C4-2B (cell line): ENCODE measurements at regions not wholly inside any gene's neighbourhood (a gene's known extent, or its start where the extent isn't known, plus 50 kb on each side); places are given as distances from the start of the nearest gene placed in this dataset.

Experiments used
- H3K27ac ChIP-seq: fragments of 450-650 bp; 2 replicates; pipeline ENCODE4 v1.5.1; 2017
- CTCF ChIP-seq: fragments of 450-650 bp; conservative IDR thresholded peaks from 2 replicates; pipeline ENCODE4 v1.5.1; 2017; ENCODE audit warnings: mild to moderate bottlenecking
- ZFX ChIP-seq: fragments of 450-650 bp; IDR thresholded peaks from 2 replicates; pipeline ENCODE4 v1.6.1; 2017

GRCh38 chr3:135448520-135448919 is 517.0 kb upstream of the PPP2R3A start:
- H3K27ac ChIP-seq = no peak overlapping the region
- TF ChIP-seq ZFX (no peak), CTCF (no peak)

DNA sequence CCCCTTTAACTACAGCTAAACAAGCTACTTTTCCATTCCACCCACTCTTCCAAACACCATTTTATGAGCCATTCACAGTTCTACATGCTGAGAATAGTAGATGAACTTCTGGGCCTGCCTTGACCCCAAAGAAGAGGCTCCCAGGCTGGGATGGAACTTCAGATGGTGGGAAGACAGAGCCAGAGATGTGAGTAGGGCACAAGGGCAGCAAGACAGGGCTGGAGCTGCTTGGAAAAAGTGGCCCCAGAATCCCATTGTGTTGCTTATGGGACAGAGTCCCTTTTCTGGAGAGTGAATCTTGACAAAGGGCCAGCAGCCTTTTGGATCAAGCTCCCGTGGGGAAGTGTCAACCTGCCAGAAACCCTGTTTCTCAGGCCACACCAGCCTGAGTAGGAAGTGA is 516.5 kb upstream of the PPP2R3A start:
- H3K27ac ChIP-seq = no peak overlapping the region
- TF ChIP-seq ZFX = no peak
- no peak for TF ChIP-seq CTCF

DNA sequence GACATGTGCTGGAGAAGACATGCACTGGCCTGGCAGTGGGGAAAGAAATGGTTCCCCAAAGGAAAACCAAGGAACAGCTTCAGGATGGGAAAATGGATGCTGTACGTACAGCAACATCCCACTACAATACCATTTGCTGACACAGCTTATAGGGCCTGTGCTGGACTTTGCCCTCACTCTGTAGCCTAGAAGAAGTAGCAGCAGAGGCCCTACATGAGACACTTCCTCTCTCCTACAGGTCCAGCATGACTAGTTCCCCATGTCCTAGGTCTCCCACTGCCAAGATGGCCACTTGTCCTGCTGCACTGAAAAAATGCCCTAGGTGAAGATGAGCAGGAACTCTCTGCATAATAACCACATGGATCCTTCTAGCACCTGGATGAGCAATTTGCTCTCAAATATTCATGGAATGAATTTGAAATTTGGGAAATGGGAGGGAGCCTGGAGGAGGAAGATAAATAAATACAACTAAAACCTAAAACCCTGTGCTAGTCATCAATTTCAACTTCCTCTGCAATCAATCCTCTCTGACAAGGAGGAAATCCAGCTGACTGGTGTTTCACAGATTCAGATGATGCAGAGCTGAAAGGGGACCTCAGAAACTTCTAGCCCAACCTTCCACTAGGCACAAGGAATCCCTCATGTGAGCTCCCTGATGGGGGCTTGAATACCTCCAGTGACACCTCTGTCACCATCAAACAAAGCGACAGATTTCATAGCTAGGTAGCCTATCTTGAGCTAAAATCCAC is 514.3 kb upstream of the PPP2R3A start:
- no peak overlapping the region for H3K27ac ChIP-seq
- no peak for TF ChIP-seq CTCF
- no peak for TF ChIP-seq ZFX

GRCh38 chr3:135452881-135453280 is 512.6 kb upstream of the PPP2R3A start:
- TF ChIP-seq CTCF (no peak), ZFX (no peak)
- no peak overlapping the region for H3K27ac ChIP-seq

- TF ChIP-seq ZFX = no peak
- TF ChIP-seq CTCF = no peak
These were observed 512.2 kb upstream of the PPP2R3A start for GRCh38 chr3:135453326-135453725.

DNA sequence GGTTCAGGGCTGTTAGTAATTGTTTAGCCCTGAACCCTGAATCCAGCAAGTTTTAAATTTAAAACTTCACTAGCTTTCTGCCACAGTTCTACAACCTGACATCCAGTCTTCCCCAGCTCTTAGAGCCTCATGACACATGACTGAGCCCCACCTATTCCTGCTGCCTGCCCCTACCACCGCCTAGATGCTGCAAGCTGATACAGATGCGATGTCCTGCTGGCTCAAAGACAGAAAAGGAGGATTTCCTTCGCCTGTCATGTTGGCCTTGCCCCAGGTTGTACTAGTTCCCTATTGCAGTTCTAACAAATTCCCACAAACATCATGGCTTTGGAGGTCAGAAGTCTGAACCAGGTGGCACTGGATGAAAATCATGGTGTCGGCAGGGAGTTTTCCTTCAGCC is 510.6 kb upstream of the PPP2R3A start:
- no peak overlapping the region for H3K27ac ChIP-seq

More at GRCh38 chr3:135453326-135453725, 512.2 kb upstream of the PPP2R3A start:
- no peak overlapping the region for H3K27ac ChIP-seq

GRCh38 chr3:135456108-135456790 is 509.3 kb upstream of the PPP2R3A start:
- H3K27ac ChIP-seq = no peak overlapping the region
- TF ChIP-seq CTCF (no peak), ZFX (no peak)

More for the DNA sequence above, 510.6 kb upstream of the PPP2R3A start:
- no peak for TF ChIP-seq ZFX
